Fibroblast of the aortic adventitia (primary cell): ENCODE measurements at regions not wholly inside any gene's neighbourhood (a gene's known extent, or its start where the extent isn't known, plus 50 kb on each side); places are given as distances from the start of the nearest gene placed in this dataset.

Source experiments
- DNase-seq: peaks from one replicate; pipeline ENCODE4 v3.0.0-alpha.2; 2010; ENCODE audit warnings: low read depth
- H3K4me3 ChIP-seq: 2 replicates; pipeline ENCODE4 v1.5.1; 2011; ENCODE audit warnings: low read depth, mild to moderate bottlenecking, control low read depth, low read length, moderate library complexity
- CTCF ChIP-seq: IDR thresholded peaks from 2 replicates; pipeline ENCODE4 v1.5.1; 2011; ENCODE audit warnings: mild to moderate bottlenecking, low read length, control low read depth, inconsistent platforms; ENCODE audit not compliant: insufficient read depth

- TF ChIP-seq CTCF = no peak
- no peak overlapping the region for H3K4me3 ChIP-seq
- no peak for DNase-seq
Measured at GRCh38 chr13:106373304-106373988, 162.0 kb downstream of the EFNB2 start.

- peak; percentile 90 for DNase-seq
- H3K4me3 ChIP-seq = no peak overlapping the region
- TF ChIP-seq CTCF = no peak
Measured at GRCh38 chr13:106372199-106373155, 163.0 kb downstream of the EFNB2 start.

GRCh38 chr13:106371024-106371423, 164.4 kb downstream of the EFNB2 start:
- DNase-seq = no peak
- H3K4me3 ChIP-seq = no peak overlapping the region
- no peak for TF ChIP-seq CTCF

GRCh38 chr13:106369858-106370257, 165.6 kb downstream of the EFNB2 start:
- no peak overlapping the region for H3K4me3 ChIP-seq
- no peak for TF ChIP-seq CTCF
- DNase-seq = no peak

- no peak for TF ChIP-seq CTCF
- no peak overlapping the region for H3K4me3 ChIP-seq
- DNase-seq = no peak
Measured at GRCh38 chr13:106369091-106369490, 166.4 kb downstream of the EFNB2 start.

- TF ChIP-seq CTCF = no peak
- DNase-seq = no peak
- no peak overlapping the region for H3K4me3 ChIP-seq
Measured at GRCh38 chr13:106367361-106367971, 168.0 kb downstream of the EFNB2 start.
